ENCODE measurements at regions not wholly inside any gene's neighbourhood (a gene's known extent, or its start where the extent isn't known, plus 50 kb on each side); places are given as distances from the start of the nearest gene placed in this dataset.

GRCh38 chr20:22324505-22324904, 259.9 kb downstream of the FOXA2 start:
- Histone ChIP-seq H3K4me1 (ENCODE audit: control insufficient read depth in 1 of 2, insufficient read depth in 1 of 2, low read depth in 1 of 2, low read length in 1 of 2) (no peaks in the 10 kb centered on the region), H3K27me3 (peaks cover 52% of the 10 kb centered on the region), H3K27ac (no peak overlapping the region), H3K4me3 (ENCODE audit: low read depth in 1 of 2, low read length in 1 of 2) (no peak overlapping the region), H3K36me3 (no peaks in the 10 kb centered on the region), H3K9me3 (no peaks in the 10 kb centered on the region)
- TF ChIP-seq CTCF (IDR thresholded peaks at IDR 0.05) = no peak

GRCh38 chr20:22322513-22322912, 261.9 kb downstream of the FOXA2 start:
- H3K4me3 ChIP-seq (ENCODE audit: low read depth in 1 of 2, low read length in 1 of 2) = no peak overlapping the region
- TF ChIP-seq CTCF (IDR thresholded peaks at IDR 0.05) = no peak
- no peaks in the 10 kb centered on the region for H3K4me1 ChIP-seq (ENCODE audit: control insufficient read depth in 1 of 2, insufficient read depth in 1 of 2, low read depth in 1 of 2, low read length in 1 of 2)
- no peak overlapping the region for H3K27ac ChIP-seq
- H3K27me3 ChIP-seq = peaks cover 52% of the 10 kb centered on the region
- H3K9me3 ChIP-seq = no peaks in the 10 kb centered on the region
- no peaks in the 10 kb centered on the region for H3K36me3 ChIP-seq

- H3K9me3 ChIP-seq = no peaks in the 10 kb centered on the region
- H3K36me3 ChIP-seq = no peaks in the 10 kb centered on the region
- H3K4me1 ChIP-seq (ENCODE audit: control insufficient read depth in 1 of 2, insufficient read depth in 1 of 2, low read depth in 1 of 2, low read length in 1 of 2) = no peaks in the 10 kb centered on the region
- no peak for TF ChIP-seq CTCF (IDR thresholded peaks at IDR 0.05)
- H3K27ac ChIP-seq = no peak overlapping the region
- no peak overlapping the region for H3K4me3 ChIP-seq (ENCODE audit: low read depth in 1 of 2, low read length in 1 of 2)
- peaks cover 50% of the 10 kb centered on the region for H3K27me3 ChIP-seq
Observed at GRCh38 chr20:22321191-22321590, 263.2 kb downstream of the FOXA2 start.

- TF ChIP-seq CTCF (IDR thresholded peaks at IDR 0.05) = no peak
- Histone ChIP-seq H3K27me3 (peaks cover 43% of the 10 kb centered on the region), H3K9me3 (no peaks in the 10 kb centered on the region), H3K36me3 (no peaks in the 10 kb centered on the region), H3K4me1 (ENCODE audit: control insufficient read depth in 1 of 2, insufficient read depth in 1 of 2, low read depth in 1 of 2, low read length in 1 of 2) (no peaks in the 10 kb centered on the region), H3K27ac (no peak overlapping the region), H3K4me3 (ENCODE audit: low read depth in 1 of 2, low read length in 1 of 2) (no peak overlapping the region)
Observed at GRCh38 chr20:22320245-22320915, 264.0 kb downstream of the FOXA2 start.

- no peak for TF ChIP-seq CTCF (IDR thresholded peaks at IDR 0.05)
- Histone ChIP-seq H3K27me3 (peaks cover 31% of the 10 kb centered on the region), H3K27ac (no peak overlapping the region), H3K4me3 (ENCODE audit: low read depth in 1 of 2, low read length in 1 of 2) (no peak overlapping the region), H3K4me1 (ENCODE audit: control insufficient read depth in 1 of 2, insufficient read depth in 1 of 2, low read depth in 1 of 2, low read length in 1 of 2) (no peaks in the 10 kb centered on the region), H3K36me3 (no peaks in the 10 kb centered on the region), H3K9me3 (no peaks in the 10 kb centered on the region)
Observed at GRCh38 chr20:22315771-22316170, 268.6 kb downstream of the FOXA2 start.

Measured in neutrophil (primary cell).